Sciatic nerve (tissue), 2 donors: ENCODE measurements at regions not wholly inside any gene's neighbourhood (a gene's known extent, or its start where the extent isn't known, plus 50 kb on each side); places are given as distances from the start of the nearest gene placed in this dataset.
"Not testable (repeated sequence)": the region's sequence is repeated elsewhere in the genome, so short reads cannot be mapped to it uniquely, and the experiment has no call there.

Source experiments
- ATAC-seq: fragments of 200-7000 bp; cut with Tn5 transposase; one replicate; pipeline ENCODE4 v1.9.1; 2020; ENCODE audit warnings: mild to moderate bottlenecking, moderate library complexity
- DNase-seq: peaks from one replicate; pipeline ENCODE4 v3.0.0-alpha.2; 2020; ENCODE audit warnings: low spot score
- intact Hi-C: fragments of 100-400 bp; cut with DNase I; formaldehyde crosslinking; loops from one replicate; pipeline ENCODE4 v1.14.2; 2022
- donor health status: DM: no; HTN: no; CAD: no.
- donor health status: DM: no; HTN: no; CAD: no.

- ATAC-seq: no peak
- intact Hi-C loops: no loop called here
Observed at GRCh38 chr11:23851216-23851615, 645.6 kb upstream of the LUZP2 start.

GRCh38 chr11:23856654-23857053, 640.2 kb upstream of the LUZP2 start:
- ATAC-seq (no peak), DNase-seq (no peak)
- intact Hi-C loops: no loop called here

More at GRCh38 chr11:23851216-23851615, 645.6 kb upstream of the LUZP2 start:
- no peak for DNase-seq

GRCh38 chr11:23859087-23859486, 637.8 kb upstream of the LUZP2 start:
- DNase-seq (no peak), ATAC-seq (no peak)
- intact Hi-C loops: no loop called here

GRCh38 chr11:23861615-23862014, 635.2 kb upstream of the LUZP2 start:
- ATAC-seq (no peak), DNase-seq (no peak)
- intact Hi-C loops: no loop called here

GRCh38 chr11:23865341-23865975, 631.4 kb upstream of the LUZP2 start:
- ATAC-seq (no peak), DNase-seq (no peak)
- intact Hi-C loops: no loop called here

- ATAC-seq (no peak), DNase-seq (no peak)
- intact Hi-C loops: no loop called here
Observed at GRCh38 chr11:23866641-23867040, 630.2 kb upstream of the LUZP2 start.

GRCh38 chr11:23869671-23870070, 627.2 kb upstream of the LUZP2 start:
- intact Hi-C loops: no loop called here
- DNase-seq: no peak
- ATAC-seq: no peak

- no peak for ATAC-seq
- intact Hi-C loops: no loop called here
- DNase-seq: no peak
Observed at GRCh38 chr11:23873406-23873805, 623.4 kb upstream of the LUZP2 start.

GRCh38 chr11:23875176-23875850, 621.5 kb upstream of the LUZP2 start:
- ATAC-seq: no peak
- intact Hi-C loops: no loop called here
- DNase-seq: no peak

- intact Hi-C loops, ATAC-seq, DNase-seq: not testable (repeated sequence)
Observed at GRCh38 chr11:23883426-23884048, 613.3 kb upstream of the LUZP2 start.

GRCh38 chr11:23884341-23884740, 612.5 kb upstream of the LUZP2 start:
- intact Hi-C loops: no loop called here
- peak; percentile 52 for ATAC-seq
- DNase-seq: no peak

GRCh38 chr11:23885801-23886200, 611.1 kb upstream of the LUZP2 start:
- peak; percentile 81 for ATAC-seq

GRCh38 chr11:23887122-23887521, 609.7 kb upstream of the LUZP2 start:
- ATAC-seq, intact Hi-C loops, DNase-seq: not testable (repeated sequence)

More at GRCh38 chr11:23885801-23886200, 611.1 kb upstream of the LUZP2 start:
- intact Hi-C loops: no loop called here
- DNase-seq: no peak

GRCh38 chr11:23893126-23893525, 603.7 kb upstream of the LUZP2 start:
- no peak for ATAC-seq
- DNase-seq: no peak
- intact Hi-C loops: no loop called here

GRCh38 chr11:23897453-23898286, 599.2 kb upstream of the LUZP2 start:
- DNase-seq (no peak), ATAC-seq (no peak)
- intact Hi-C loops: no loop called here

GRCh38 chr11:23903044-23903704, 593.7 kb upstream of the LUZP2 start:
- intact Hi-C loops: no loop called here
- ATAC-seq (no peak), DNase-seq (no peak)

GRCh38 chr11:23919455-23919854, 577.4 kb upstream of the LUZP2 start:
- intact Hi-C loops: no loop called here
- ATAC-seq (no peak), DNase-seq (no peak)

- intact Hi-C loops: no loop called here
- DNase-seq (no peak), ATAC-seq (no peak)
Observed at GRCh38 chr11:23923357-23923756, 573.5 kb upstream of the LUZP2 start.

- ATAC-seq: no peak
- no peak for DNase-seq
- intact Hi-C loops: no loop called here
Observed at GRCh38 chr11:23924226-23924625, 572.6 kb upstream of the LUZP2 start.
